NCI-H774 (cell line): ENCODE measurements at regions not wholly inside any gene's neighbourhood (a gene's known extent, or its start where the extent isn't known, plus 50 kb on each side); places are given as distances from the start of the nearest gene placed in this dataset.

Experiments
- DNase-seq: peaks from one replicate; lab custom pipeline; 2025; lab: John Stamatoyannopoulos, UW

DNA sequence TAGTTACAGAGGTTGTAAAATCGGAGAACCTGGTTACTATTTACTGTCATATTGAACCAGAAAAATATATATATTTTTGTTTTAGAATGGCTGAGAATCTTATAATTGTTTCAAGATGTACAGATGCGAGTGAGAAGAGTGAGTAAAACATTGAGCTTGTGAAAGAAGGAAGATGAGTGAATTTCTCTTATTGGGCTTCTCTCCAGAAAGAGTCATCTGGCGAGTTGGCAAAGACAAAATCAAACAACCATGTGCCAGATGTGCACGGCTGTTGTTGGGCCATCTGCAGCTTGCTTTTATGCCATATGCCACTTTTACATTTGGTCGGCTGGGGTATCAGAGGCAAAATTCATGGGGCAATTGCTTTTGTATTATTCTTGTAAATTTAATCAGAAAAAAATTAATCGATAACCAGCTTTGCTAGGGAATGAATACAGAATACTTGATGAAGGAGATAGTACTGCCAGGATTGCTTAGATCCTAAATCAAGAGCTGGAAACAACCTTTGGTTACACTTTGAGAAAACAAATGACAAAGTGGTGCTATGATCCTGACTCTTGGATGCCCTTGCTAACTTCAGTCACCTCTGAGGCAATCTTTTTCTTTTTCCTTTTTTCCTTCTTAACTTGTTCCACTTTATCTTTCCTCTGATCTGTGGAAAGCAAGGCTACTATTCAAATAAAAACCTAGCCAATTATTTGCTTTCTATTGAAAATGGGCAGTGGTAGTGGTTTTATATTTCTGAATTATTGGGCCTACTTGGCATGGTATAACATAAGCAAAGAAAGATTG lies 97.1 kb upstream of the GRIK2 start:
- no peak for DNase-seq

- DNase-seq = no peak
Measured at GRCh38 chr6:101302593-101302992, 90.9 kb upstream of the GRIK2 start.

DNA sequence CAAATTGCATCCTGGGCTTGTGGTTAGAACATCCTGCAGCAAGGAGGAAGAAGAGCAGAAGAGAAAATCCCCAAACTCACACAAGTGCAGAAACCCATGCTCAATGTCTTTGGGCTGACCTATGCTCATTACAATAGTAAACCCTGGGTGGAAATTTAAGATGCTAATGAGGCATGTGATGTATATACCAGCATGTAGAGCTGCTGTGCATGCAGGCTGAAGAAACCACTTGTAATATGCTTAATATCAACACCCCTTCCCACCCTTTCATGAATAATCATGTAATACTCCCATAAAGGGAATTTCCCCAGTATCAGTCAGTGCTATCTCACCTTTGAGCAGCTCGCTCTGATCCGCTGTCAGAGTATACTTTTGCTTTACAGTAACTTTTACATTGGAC lies 90.0 kb upstream of the GRIK2 start:
- no peak for DNase-seq

DNA sequence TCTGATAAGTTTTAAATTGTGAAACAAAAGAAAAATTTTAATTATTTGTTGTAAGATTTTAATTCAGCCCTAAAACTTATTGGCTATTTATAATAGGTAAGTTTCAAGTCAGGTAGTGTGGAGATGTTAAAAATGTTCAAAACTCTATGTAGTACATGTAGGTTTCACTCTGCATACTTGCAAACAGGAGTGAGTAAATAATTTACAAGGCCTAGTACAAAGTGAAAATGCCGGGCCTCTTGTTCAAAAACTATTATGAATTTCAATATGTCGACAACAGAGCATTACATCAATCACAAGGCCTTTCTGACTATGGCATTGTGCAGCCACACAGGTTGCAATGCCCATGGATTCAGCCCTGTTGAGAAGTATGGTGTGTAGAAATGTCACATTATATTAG lies 80.9 kb upstream of the GRIK2 start:
- DNase-seq = no peak

DNA sequence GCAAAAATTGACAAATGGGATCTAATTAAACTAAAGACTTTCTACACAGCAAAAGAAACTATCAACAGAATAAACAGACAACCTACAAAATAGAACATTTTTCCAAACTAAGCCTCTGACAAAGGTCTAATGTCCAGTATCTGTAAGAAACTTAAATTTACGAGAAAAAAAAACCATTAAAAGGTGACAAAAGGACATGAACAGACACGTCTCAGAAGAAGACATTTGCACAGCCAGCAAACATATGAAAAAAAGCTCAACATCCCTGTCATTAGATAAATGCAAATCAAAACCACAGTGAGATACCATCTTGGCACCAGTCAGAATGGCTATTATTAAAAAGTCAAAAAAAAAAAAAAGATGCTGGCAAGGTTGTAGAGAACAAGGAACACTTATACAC lies 70.6 kb upstream of the GRIK2 start:
- DNase-seq = no peak

DNA sequence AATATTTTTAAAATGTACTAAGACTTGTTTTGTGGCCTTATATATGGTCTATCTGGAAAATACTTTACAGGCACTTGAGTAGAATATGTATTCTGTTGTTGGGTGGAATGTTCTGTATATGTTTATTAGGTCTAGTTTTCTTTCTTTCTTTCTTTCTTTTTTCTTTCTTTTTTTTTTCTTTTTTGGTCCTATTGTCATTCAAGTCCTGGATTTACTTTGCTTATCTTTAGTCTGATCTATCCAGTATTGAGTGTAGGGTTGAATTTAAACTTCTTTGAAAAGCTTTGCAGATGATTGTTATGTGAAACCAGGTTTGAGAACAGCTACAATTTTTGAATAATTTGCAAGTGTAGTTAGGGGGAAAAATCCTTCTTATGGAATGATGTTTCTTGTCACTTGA lies 67.1 kb upstream of the GRIK2 start:
- DNase-seq = no peak

DNA sequence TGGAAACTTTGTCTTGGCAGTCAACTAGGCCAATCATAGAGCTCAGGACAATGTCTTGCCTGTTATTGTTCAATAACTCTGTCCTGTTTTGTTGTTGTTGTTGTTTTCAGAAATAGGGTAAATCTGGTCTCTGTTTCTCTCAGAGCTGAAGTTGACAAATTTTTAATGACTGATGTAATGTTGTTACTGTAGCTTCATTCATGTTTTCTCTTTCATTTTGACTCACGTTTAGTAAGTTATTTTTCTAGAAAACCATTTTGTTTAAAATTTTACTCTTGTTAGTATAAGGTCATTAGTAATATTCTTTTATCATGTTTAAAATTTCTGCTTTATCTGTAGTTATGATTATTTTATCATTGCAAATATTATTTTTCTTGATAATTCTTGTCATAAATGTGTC lies 51.6 kb upstream of the GRIK2 start:
- no peak for DNase-seq
